H1 (cell line): ENCODE measurements at regions not wholly inside any gene's neighbourhood (a gene's known extent, or its start where the extent isn't known, plus 50 kb on each side); places are given as distances from the start of the nearest gene placed in this dataset.

ENCODE experiments used
- CTCF ChIA-PET: fragments of 300-600 bp; sonication (Branson Sonifier 250); formaldehyde crosslinking; loops from one replicate; lab custom pipeline; 2021; ENCODE audit not compliant: partially characterized antibody; lab: Charles Lee
- POLR2A ChIA-PET: fragments of 300-600 bp; sonication (Branson Sonifier 250); formaldehyde crosslinking; loops from one replicate; lab custom pipeline; 2021; ENCODE audit warnings: inconsistent platforms; ENCODE audit not compliant: partially characterized antibody; lab: Charles Lee
- DNase-seq, 2 experiments: peaks; one replicate each; pipeline versions ENCODE4 v3.0.0 to v3.0.0-alpha.2; 2010 to 2022; ENCODE audit warnings: low spot score in 2 of 2, low read depth in 1 of 2, mixed read lengths in 1 of 2
- FAIRE-seq: peaks from 2 replicates; lab custom pipeline; 2011; peaks lifted over from hg19 to GRCh38; lab: Jason Lieb, UNC
- H2AFZ ChIP-seq: 2 replicates; pipeline ENCODE4 v1.8.1; 2012; ENCODE audit warnings: low read length, inconsistent platforms
- H2AK5ac ChIP-seq: 2 replicates; pipeline ENCODE4 v1.6.1; 2013; ENCODE audit warnings: low read depth, low read length
- H2BK120ac ChIP-seq: replicated peaks from 2 replicates; pipeline ENCODE3; 2013; ENCODE audit warnings: low read depth, low read length, inconsistent platforms
- H2BK12ac ChIP-seq: 2 replicates; pipeline ENCODE4 v1.6.1; 2013; ENCODE audit warnings: low read depth, low read length
- H2BK15ac ChIP-seq: 2 replicates; pipeline ENCODE4 v1.6.1; 2013; ENCODE audit warnings: low read length
- H2BK20ac ChIP-seq: 2 replicates; pipeline ENCODE4 v1.6.1; 2013; ENCODE audit warnings: low read length
- H2BK5ac ChIP-seq: 2 replicates; pipeline ENCODE4 v1.6.1; 2013; ENCODE audit warnings: low read depth, low read length
- H3K14ac ChIP-seq: 2 replicates; pipeline ENCODE4 v1.6.1; 2013; ENCODE audit warnings: inconsistent platforms; ENCODE audit not compliant: insufficient read length
- H3K18ac ChIP-seq: 2 replicates; pipeline ENCODE4 v1.6.1; 2013; ENCODE audit warnings: low read length; ENCODE audit errors: extremely low read depth
- H3K23ac ChIP-seq: 2 replicates; pipeline ENCODE4 v1.6.1; 2013; ENCODE audit warnings: inconsistent platforms; ENCODE audit not compliant: insufficient read length
- H3K23me2 ChIP-seq: 2 replicates; pipeline ENCODE4 v1.6.1; 2013; ENCODE audit warnings: low read depth, low read length
- H3K27ac ChIP-seq: 2 replicates; pipeline ENCODE4 v1.6.1; 2011; ENCODE audit warnings: low read depth, low read length, inconsistent platforms
- H3K27me3 ChIP-seq, 4 experiments: replicated peaks in 1 of 4; 1 replicate in 1 of 4; 2 replicates in 3 of 4; pipeline versions ENCODE4 v1.6.1 to v1.8.1; 2011 to 2013; ENCODE audit warnings: low read length in 3 of 4, mild to moderate bottlenecking in 3 of 4, inconsistent platforms in 2 of 4, mixed read lengths in 2 of 4, moderate library complexity in 1 of 4; ENCODE audit not compliant: control insufficient read depth in 3 of 4, insufficient read depth in 3 of 4; ENCODE audit errors: extremely low read depth in 1 of 4
- H3K36me3 ChIP-seq, 4 experiments: 2 replicates each; pipeline versions ENCODE4 v1.6.1 to v1.8.1; 2011 to 2013; ENCODE audit warnings: mild to moderate bottlenecking in 4 of 4, low read length in 3 of 4, moderate library complexity in 2 of 4, control low read depth in 1 of 4, inconsistent platforms in 1 of 4; ENCODE audit not compliant: insufficient read depth in 4 of 4, control insufficient read depth in 2 of 4
- H3K4ac ChIP-seq: replicated peaks from 2 replicates; pipeline ENCODE3; 2013; ENCODE audit warnings: low read length, low read depth, mixed read lengths, inconsistent platforms; ENCODE audit not compliant: insufficient read length
- H3K4me1 ChIP-seq, 4 experiments: replicated peaks in 1 of 4; 1 replicate in 1 of 4; 2 replicates in 3 of 4; pipeline versions ENCODE4 v1.6.1 to v1.8.1; 2011 to 2013; ENCODE audit warnings: low read length in 3 of 4, inconsistent platforms in 2 of 4, mixed read lengths in 1 of 4; ENCODE audit not compliant: insufficient read depth in 4 of 4, control insufficient read depth in 3 of 4
- H3K4me2 ChIP-seq, 2 experiments: 2 replicates each; pipeline versions ENCODE4 v1.6.1 to v1.8.1; 2011 to 2013; ENCODE audit warnings: low read depth in 2 of 2, low read length in 2 of 2, control low read depth in 1 of 2, inconsistent platforms in 1 of 2, mild to moderate bottlenecking in 1 of 2; ENCODE audit not compliant: insufficient read depth in 1 of 2
- H3K4me3 ChIP-seq, 4 experiments: fragments of 200-600, 300-600 bp in 1 of 4; sonication (generic), shearing (Covaris generic), sonication (Bioruptor Twin) in 1 of 4; 2 replicates each; pipeline versions ENCODE4 v1.5.1 to v1.8.1; 2011 to 2016; ENCODE audit warnings: low read length in 4 of 4, low read depth in 3 of 4, control low read depth in 2 of 4, inconsistent platforms in 2 of 4, mild to moderate bottlenecking in 2 of 4, mixed read lengths in 1 of 4, moderate library complexity in 1 of 4; ENCODE audit not compliant: insufficient read depth in 2 of 4; ENCODE audit errors: extremely low read depth in 1 of 4
- H3K56ac ChIP-seq: replicated peaks from 2 replicates; pipeline ENCODE3; 2013; ENCODE audit warnings: low read depth, mild to moderate bottlenecking, mixed read lengths, low read length, inconsistent platforms; ENCODE audit not compliant: insufficient read length
- H3K79me1 ChIP-seq: 2 replicates; pipeline ENCODE4 v1.6.1; 2013; ENCODE audit warnings: low read depth, low read length, control low read depth
- H3K79me2 ChIP-seq, 2 experiments: 2 replicates each; pipeline versions ENCODE4 v1.6.1 to v1.8.1; 2012 to 2013; ENCODE audit warnings: low read length in 2 of 2, mild to moderate bottlenecking in 2 of 2, inconsistent platforms in 1 of 2; ENCODE audit not compliant: insufficient read depth in 2 of 2, control insufficient read depth in 1 of 2
- H3K9ac ChIP-seq, 4 experiments: replicated peaks in 1 of 4; 1 replicate in 1 of 4; 2 replicates in 3 of 4; pipeline versions ENCODE4 v1.6.1 to v1.8.1; 2011 to 2013; ENCODE audit warnings: low read depth in 3 of 4, low read length in 3 of 4, control low read depth in 2 of 4, mild to moderate bottlenecking in 2 of 4, moderate library complexity in 2 of 4, inconsistent platforms in 1 of 4; ENCODE audit errors: extremely low read depth in 1 of 4
- H3K9me3 ChIP-seq, 2 experiments: 2 replicates each; pipeline versions ENCODE4 v1.6.1 to v1.8.1; 2012 to 2013; ENCODE audit warnings: mild to moderate bottlenecking in 2 of 2, moderate library complexity in 2 of 2, control low read depth in 1 of 2, inconsistent platforms in 1 of 2, low read depth in 1 of 2, low read length in 1 of 2, mixed read lengths in 1 of 2; ENCODE audit not compliant: insufficient read depth in 2 of 2
- H4K20me1 ChIP-seq, 2 experiments: replicated peaks in 1 of 2; 2 replicates each; pipeline versions ENCODE3 to v1.8.1; 2011 to 2013; ENCODE audit warnings: inconsistent platforms in 2 of 2, low read length in 2 of 2, mild to moderate bottlenecking in 1 of 2; ENCODE audit not compliant: insufficient read depth in 2 of 2, control insufficient read depth in 1 of 2
- H4K5ac ChIP-seq: 2 replicates; pipeline ENCODE4 v1.6.1; 2013; ENCODE audit warnings: low read length, low read depth, mixed read lengths, inconsistent platforms; ENCODE audit not compliant: insufficient read length
- H4K8ac ChIP-seq: 2 replicates; pipeline ENCODE4 v1.8.0; 2013; ENCODE audit warnings: mild to moderate bottlenecking, moderate library complexity, low read length, inconsistent platforms; ENCODE audit not compliant: insufficient read depth; ENCODE audit errors: extremely low read depth
- H4K91ac ChIP-seq: replicated peaks from 2 replicates; pipeline ENCODE3; 2013; ENCODE audit warnings: low read length, mixed read lengths, inconsistent platforms; ENCODE audit not compliant: insufficient read length
- RAD21 ChIP-seq, 2 experiments: IDR thresholded peaks in 1 of 2; conservative IDR thresholded peaks in 1 of 2; 2 replicates each; pipeline ENCODE4 v1.6.1; 2011; ENCODE audit warnings: low read depth in 2 of 2, low read length in 2 of 2, improper control_type of control experiment in 1 of 2, inconsistent platforms in 1 of 2, mild to moderate bottlenecking in 1 of 2, moderate library complexity in 1 of 2
- SIN3A ChIP-seq, 2 experiments: IDR thresholded peaks in 1 of 2; conservative IDR thresholded peaks in 1 of 2; 2 replicates each; pipeline ENCODE4 v1.6.1; 2011 to 2012; ENCODE audit warnings: low read length in 2 of 2, improper control_type of control experiment in 1 of 2, low read depth in 1 of 2, mild to moderate bottlenecking in 1 of 2
- YY1 ChIP-seq: IDR thresholded peaks from 2 replicates; pipeline ENCODE4 v1.6.1; 2011; ENCODE audit warnings: low read depth, mild to moderate bottlenecking, low read length
- WGBS, 2 experiments: shearing (Covaris generic) in 1 of 2; methylation state at CpG; one replicate each; pipeline versions ENCODE4 v1.1.6 to v1.1.7; 2013 to 2015; ENCODE audit warnings: low lambda C conversion rate in 2 of 2, mixed read lengths in 2 of 2, inconsistent platforms in 1 of 2, low coverage in 1 of 2, missing lambda C conversion rate in 1 of 2; ENCODE audit not compliant: insufficient replicate concordance in 2 of 2, insufficient coverage in 1 of 2, insufficient read length in 1 of 2; ENCODE audit errors: extremely low coverage in 1 of 2, missing lambda C conversion rate in 1 of 2; 5-methylcytosine and 5-hydroxymethylcytosine counted together

- CTCF ChIA-PET = interaction anchor here (0.6 to 2.4 kb wide), 12 partner anchors 12 to 414 kb away, joined by 3 to 10 read pairs (median 3); no protein-coding TSS in a partner anchor
- no peak overlapping the region; the same call in 1 of the 2 replicates for H2BK15ac ChIP-seq
- no peak overlapping the region for H3K4me3 ChIP-seq
- peaks cover 2% of the 10 kb centered on the region; the same call in 1 of the 2 replicates for H3K79me1 ChIP-seq
- WGBS, 2 experiments = 74% methylated on average over 24 of the region's 24 CpGs; no CpG with 5 or more reads in 1 of the 2 experiments
- no peak overlapping the region for H2BK12ac ChIP-seq
- H2BK20ac ChIP-seq = no peak overlapping the region
- peaks cover 0 to 33% (median 19%) of the 10 kb centered on the region in 4 experiments; a peak in 6 of 7 replicates for H3K4me1 ChIP-seq
- no peaks in the 10 kb centered on the region for H4K20me1 ChIP-seq
- no peak overlapping the region for H3K4ac ChIP-seq
- no peak overlapping the region for H4K8ac ChIP-seq
- POLR2A ChIA-PET = interaction anchor here (1.0 kb wide), 1 partner anchor 46 kb away, joined by 3 read pairs; no protein-coding TSS in a partner anchor
- H4K5ac ChIP-seq = no peak overlapping the region
- no peak overlapping the region for H2AFZ ChIP-seq
- H3K79me2 ChIP-seq = no peaks in the 10 kb centered on the region
- H2BK5ac ChIP-seq = no peak overlapping the region
- no peak overlapping the region for H2BK120ac ChIP-seq
- FAIRE-seq = no peak
- no peak overlapping the region for H3K27ac ChIP-seq
- no peak overlapping the region for H3K14ac ChIP-seq
- H3K18ac ChIP-seq = no peak overlapping the region
- H3K27me3 ChIP-seq = no peaks in the 10 kb centered on the region; a peak in 1 of 7 replicates
- H2AK5ac ChIP-seq = 0 out of 2 replicates have a peak overlapping the region, but pooled peaks have one; percentile 65
- no peaks in the 10 kb centered on the region for H3K9me3 ChIP-seq
- no peak overlapping the region for H3K4me2 ChIP-seq
- no peak overlapping the region for H3K56ac ChIP-seq
- no peaks in the 10 kb centered on the region for H3K23me2 ChIP-seq
- TF ChIP-seq SIN3A (conservative IDR thresholded peaks at IDR 0.05 in 1 of 2, IDR thresholded peaks at IDR 0.05 in 1 of 2; ENCODE audit: low read depth in 1 of 2, low read length in 2 of 2) (peak in 1 of 2 experiments; percentile 44; a peak in 1 of 4 replicates), RAD21 (IDR thresholded peaks at IDR 0.05 in 1 of 2, conservative IDR thresholded peaks at IDR 0.05 in 1 of 2; ENCODE audit: low read depth in 2 of 2, low read length in 2 of 2) (peak in 1 of 2 experiments; percentile 11; a peak in 1 of 4 replicates), YY1 (no peak)
- H3K23ac ChIP-seq = no peak overlapping the region
- H4K91ac ChIP-seq = no peak overlapping the region
- H3K36me3 ChIP-seq = no peaks in the 10 kb centered on the region
- H3K9ac ChIP-seq = no peak overlapping the region
- DNase-seq = peak in 1 of 2 experiments; percentile 54
Observed at GRCh38 chr4:3390288-3390811, 51.4 kb upstream of the HGFAC start.
